ENCODE measurements at regions not wholly inside any gene's neighbourhood (a gene's known extent, or its start where the extent isn't known, plus 50 kb on each side); places are given as distances from the start of the nearest gene placed in this dataset.

DNA sequence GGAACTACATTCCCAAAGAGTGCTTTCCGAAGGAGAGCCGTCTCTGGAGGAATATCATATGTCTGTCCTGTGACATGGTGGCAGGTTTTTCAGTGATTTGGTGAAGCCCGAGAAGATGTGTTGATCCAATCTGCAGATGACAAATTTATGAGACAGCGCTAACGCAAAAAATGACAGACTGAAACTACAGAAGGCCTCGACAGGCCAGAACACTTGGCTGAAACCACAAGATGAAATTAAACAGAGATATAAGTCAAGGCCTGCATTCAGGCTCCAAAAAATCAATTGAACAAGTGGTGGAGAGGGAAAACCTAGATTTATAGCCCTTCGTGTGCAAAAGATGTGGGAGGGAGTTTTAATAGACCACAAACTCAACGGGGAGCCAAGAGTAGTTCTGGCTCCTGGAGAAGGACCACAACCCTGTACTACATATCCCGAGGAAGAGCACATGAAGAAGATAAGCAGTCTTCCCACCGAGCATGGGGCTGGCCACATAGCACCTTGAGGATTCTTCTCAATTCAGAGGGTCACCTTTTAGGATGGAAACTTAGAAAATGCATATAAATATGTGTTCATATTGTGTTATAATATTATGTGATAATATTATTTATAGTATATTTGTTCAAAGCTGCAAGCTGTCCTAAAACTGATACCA is 231.3 kb upstream of the PDE10A start:
- in situ Hi-C loops (cut with HindIII; ENCODE audit: low pct_unique_long_range_greater_than_20kb, low sequenced_read_pairs) = no loop called here
- Histone ChIP-seq H3K9me3 (ENCODE audit: control insufficient read depth, insufficient read depth, low read depth, low read length) (no peaks in the 10 kb centered on the region), H3K36me3 (ENCODE audit: control insufficient read depth, insufficient read depth, low read length) (no peaks in the 10 kb centered on the region), H3K27me3 (ENCODE audit: control insufficient read depth, insufficient read depth, low read length) (peaks cover 10% of the 10 kb centered on the region), H3K4me1 (ENCODE audit: control insufficient read depth, insufficient read depth, low read length) (no peaks in the 10 kb centered on the region), H3K4me3 (ENCODE audit: low read depth in 2 of 2, low read length in 2 of 2) (no peak overlapping the region), H3K27ac (ENCODE audit: low read length) (no peak overlapping the region)
- POLR2A ChIA-PET = no interaction called here
- DNase-seq (ENCODE audit: low read depth, low spot score) = no peak
- intact Hi-C loops (cut with micrococcal nuclease; ENCODE audit: unreplicated experiment) = no loop called here
- CTCF ChIA-PET = no interaction called here
- TF ChIP-seq SIN3A (IDR thresholded peaks at IDR 0.05; ENCODE audit: borderline replicate concordance, insufficient read depth, low read depth, low read length) = no peak
- TF ChIP-seq TCF7L2 (IDR thresholded peaks at IDR 0.05; ENCODE audit: low read depth, low read length) = no peak
- TF ChIP-seq POLR2AphosphoS5 (IDR thresholded peaks at IDR 0.05; ENCODE audit: low read depth, low read length) = no peak
- TF ChIP-seq CTCF (IDR thresholded peaks at IDR 0.05) = no peak
- no peak for TF ChIP-seq REST (IDR thresholded peaks at IDR 0.05; ENCODE audit: insufficient read depth in 1 of 2, low read depth in 2 of 2, low read length in 1 of 2)
- no peak for ATAC-seq
- no TSS peak for BruUV-seq (replicated peaks)

DNA sequence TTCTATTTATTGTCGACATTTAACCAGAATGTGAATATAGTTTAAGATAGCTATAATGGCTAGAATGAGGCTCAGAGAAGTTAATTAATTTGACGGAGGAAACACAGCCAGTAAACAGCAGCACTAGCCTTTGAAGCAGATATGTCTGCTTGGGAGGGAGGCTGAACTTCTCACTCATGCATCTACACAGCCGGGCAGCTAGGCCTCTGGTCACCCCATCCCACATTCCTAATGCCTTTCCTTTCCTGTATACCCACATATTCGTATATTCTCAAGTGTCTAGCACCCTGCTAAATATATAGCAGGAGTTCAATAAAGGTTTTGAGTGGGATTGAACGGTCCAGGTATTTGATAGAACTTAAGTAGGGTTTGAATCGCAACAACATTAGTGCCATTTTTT is 230.4 kb upstream of the PDE10A start:
- in situ Hi-C loops (cut with HindIII; ENCODE audit: low pct_unique_long_range_greater_than_20kb, low sequenced_read_pairs) = no loop called here
- Histone ChIP-seq H3K4me1 (ENCODE audit: control insufficient read depth, insufficient read depth, low read length) (no peaks in the 10 kb centered on the region), H3K36me3 (ENCODE audit: control insufficient read depth, insufficient read depth, low read length) (no peaks in the 10 kb centered on the region), H3K27me3 (ENCODE audit: control insufficient read depth, insufficient read depth, low read length) (peaks cover 10% of the 10 kb centered on the region), H3K9me3 (ENCODE audit: control insufficient read depth, insufficient read depth, low read depth, low read length) (no peaks in the 10 kb centered on the region), H3K27ac (ENCODE audit: low read length) (no peak overlapping the region), H3K4me3 (ENCODE audit: low read depth in 2 of 2, low read length in 2 of 2) (no peak overlapping the region)
- DNase-seq (ENCODE audit: low read depth, low spot score) (no peak), ATAC-seq (no peak)
- POLR2A ChIA-PET = no interaction called here
- TF ChIP-seq REST (IDR thresholded peaks at IDR 0.05; ENCODE audit: insufficient read depth in 1 of 2, low read depth in 2 of 2, low read length in 1 of 2) (no peak), POLR2AphosphoS5 (IDR thresholded peaks at IDR 0.05; ENCODE audit: low read depth, low read length) (no peak), SIN3A (IDR thresholded peaks at IDR 0.05; ENCODE audit: borderline replicate concordance, insufficient read depth, low read depth, low read length) (no peak), TCF7L2 (IDR thresholded peaks at IDR 0.05; ENCODE audit: low read depth, low read length) (no peak), CTCF (IDR thresholded peaks at IDR 0.05) (no peak)
- CTCF ChIA-PET = no interaction called here
- no TSS peak for BruUV-seq (replicated peaks)
- intact Hi-C loops (cut with micrococcal nuclease; ENCODE audit: unreplicated experiment) = no loop called here

Data from Panc1 (cell line).